ENCODE measurements at regions not wholly inside any gene's neighbourhood (a gene's known extent, or its start where the extent isn't known, plus 50 kb on each side); places are given as distances from the start of the nearest gene placed in this dataset.

DNA sequence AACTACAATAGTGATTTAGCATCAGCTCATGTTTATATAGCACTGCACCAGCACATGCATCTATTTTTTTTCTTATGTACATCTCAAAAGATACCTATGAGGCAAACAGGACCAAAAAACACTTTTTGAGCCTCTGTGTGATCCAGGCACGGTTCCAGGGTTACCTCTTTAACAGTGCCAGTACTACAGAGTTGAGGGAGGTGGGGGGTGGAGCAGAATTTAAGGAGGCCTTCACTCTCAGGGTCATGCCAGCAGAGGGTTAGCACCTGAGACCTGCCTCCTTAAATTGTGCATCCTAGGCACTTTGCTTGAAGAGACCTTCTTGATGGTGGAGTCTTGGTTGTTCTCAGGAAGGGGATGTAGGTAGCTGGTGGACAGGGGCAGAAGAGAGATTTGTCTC lies 150.3 kb upstream of the TBL1XR1 start:
- Histone ChIP-seq H3K36me3 (no peaks in the 10 kb centered on the region), H3K27ac (no peak overlapping the region), H3K4me3 (no peak overlapping the region), H3K4me1 (peaks cover 13 to 54% (median 21%) of the 10 kb centered on the region in 3 donors), H3K27me3 (no peaks in the 10 kb centered on the region), H3K9me3 (no peaks in the 10 kb centered on the region)
- TF ChIP-seq, protein P1, sequence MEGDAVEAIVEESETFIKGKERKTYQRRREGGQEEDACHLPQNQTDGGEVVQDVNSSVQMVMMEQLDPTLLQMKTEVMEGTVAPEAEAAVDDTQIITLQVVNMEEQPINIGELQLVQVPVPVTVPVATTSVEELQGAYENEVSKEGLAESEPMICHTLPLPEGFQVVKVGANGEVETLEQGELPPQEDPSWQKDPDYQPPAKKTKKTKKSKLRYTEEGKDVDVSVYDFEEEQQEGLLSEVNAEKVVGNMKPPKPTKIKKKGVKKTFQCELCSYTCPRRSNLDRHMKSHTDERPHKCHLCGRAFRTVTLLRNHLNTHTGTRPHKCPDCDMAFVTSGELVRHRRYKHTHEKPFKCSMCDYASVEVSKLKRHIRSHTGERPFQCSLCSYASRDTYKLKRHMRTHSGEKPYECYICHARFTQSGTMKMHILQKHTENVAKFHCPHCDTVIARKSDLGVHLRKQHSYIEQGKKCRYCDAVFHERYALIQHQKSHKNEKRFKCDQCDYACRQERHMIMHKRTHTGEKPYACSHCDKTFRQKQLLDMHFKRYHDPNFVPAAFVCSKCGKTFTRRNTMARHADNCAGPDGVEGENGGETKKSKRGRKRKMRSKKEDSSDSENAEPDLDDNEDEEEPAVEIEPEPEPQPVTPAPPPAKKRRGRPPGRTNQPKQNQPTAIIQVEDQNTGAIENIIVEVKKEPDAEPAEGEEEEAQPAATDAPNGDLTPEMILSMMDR (IDR thresholded peaks at IDR 0.05) = no peak
- TF ChIP-seq POLR2A (IDR thresholded peaks at IDR 0.05) = no peak
- 33 to 54% methylated on average over 1 of the region's 1 CpG for WGBS, 2 donors
- intact Hi-C loops (cut with DNase I) = no loop called here
- DNase-seq = no peak

DNA sequence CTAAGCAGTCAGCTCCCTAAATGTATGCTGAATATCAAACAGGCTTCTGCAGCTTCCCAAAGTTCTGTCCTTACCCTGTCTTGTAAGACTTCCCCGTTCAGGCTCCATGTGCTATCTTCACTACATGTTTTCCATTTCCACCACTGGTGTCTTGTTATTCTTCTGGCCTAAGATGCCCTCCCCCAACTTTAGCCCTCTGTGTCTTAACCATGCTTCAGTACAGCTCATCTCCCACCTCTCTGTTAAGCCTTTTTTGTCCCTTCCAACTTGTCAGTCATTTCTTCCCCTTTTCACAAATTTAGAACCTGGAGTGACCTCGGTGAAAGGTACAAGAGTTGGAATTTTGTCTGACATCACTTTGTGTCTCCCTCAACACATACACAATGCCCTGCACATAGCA lies 151.7 kb upstream of the TBL1XR1 start:
- TF ChIP-seq POLR2A (IDR thresholded peaks at IDR 0.05) = no peak
- TF ChIP-seq, protein P1 (IDR thresholded peaks at IDR 0.05) = no peak
- DNase-seq = no peak
- Histone ChIP-seq H3K27me3 (no peaks in the 10 kb centered on the region), H3K27ac (peak overlapping the region in 1 of 4 donors; percentile 52), H3K36me3 (no peaks in the 10 kb centered on the region), H3K4me3 (no peak overlapping the region), H3K4me1 (peaks cover 13 to 53% (median 21%) of the 10 kb centered on the region in 3 donors), H3K9me3 (no peaks in the 10 kb centered on the region)
- 67 to 82% methylated on average over 2 of the region's 2 CpGs for WGBS, 2 donors
- intact Hi-C loops (cut with DNase I) = no loop called here

DNA sequence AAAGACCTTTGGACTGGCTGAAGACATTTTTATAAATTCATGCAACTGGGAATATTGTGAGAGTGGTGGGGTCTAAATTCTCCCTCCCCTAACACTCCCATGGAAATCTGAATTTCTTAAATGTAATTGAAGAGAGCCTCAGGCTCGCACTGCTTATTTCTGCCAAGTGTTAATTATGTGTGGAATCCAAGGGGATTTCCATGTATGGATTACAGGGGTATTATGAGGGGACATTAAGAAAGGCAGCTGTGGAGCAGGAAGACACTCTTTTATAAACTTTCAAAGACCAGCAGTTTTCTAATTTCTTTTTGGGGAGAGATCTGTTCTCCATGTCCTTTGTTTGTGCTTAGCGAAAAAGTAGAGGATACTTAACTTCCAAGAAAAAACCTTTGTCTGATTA lies 152.1 kb upstream of the TBL1XR1 start:
- Histone ChIP-seq H3K27ac (peak overlapping the region in 1 of 4 donors; percentile 52), H3K4me3 (no peak overlapping the region), H3K9me3 (no peaks in the 10 kb centered on the region), H3K27me3 (no peaks in the 10 kb centered on the region), H3K36me3 (no peaks in the 10 kb centered on the region), H3K4me1 (peaks cover 13 to 49% (median 21%) of the 10 kb centered on the region in 3 donors)
- intact Hi-C loops (cut with DNase I) = no loop called here
- 60 to 66% methylated on average over 2 of the region's 2 CpGs for WGBS, 2 donors
- no peak for DNase-seq
- TF ChIP-seq POLR2A (IDR thresholded peaks at IDR 0.05) = no peak
- TF ChIP-seq, protein P1 (IDR thresholded peaks at IDR 0.05) = no peak

DNA sequence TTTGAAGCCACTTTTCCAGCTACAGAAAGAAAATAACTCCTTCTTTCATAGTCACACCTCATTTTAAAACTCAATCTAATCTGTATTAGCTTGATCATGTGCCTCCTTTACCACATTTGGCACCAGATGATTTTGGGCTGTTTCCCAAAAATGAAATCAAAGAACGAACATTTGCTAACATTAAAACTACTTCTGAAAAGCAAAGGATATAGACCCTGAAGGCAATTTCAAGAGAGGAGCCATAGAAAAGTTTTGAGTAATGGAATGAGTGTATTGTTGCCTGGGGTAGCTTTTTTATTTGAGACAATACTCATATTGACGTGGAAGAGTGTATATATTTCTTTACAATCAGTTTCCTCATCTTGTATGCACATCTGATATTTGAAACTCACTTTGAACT lies 152.8 kb upstream of the TBL1XR1 start:
- H3K27ac ChIP-seq = peak overlapping the region in 1 of 4 donors; percentile 4
- H3K9me3 ChIP-seq = no peaks in the 10 kb centered on the region

DNA sequence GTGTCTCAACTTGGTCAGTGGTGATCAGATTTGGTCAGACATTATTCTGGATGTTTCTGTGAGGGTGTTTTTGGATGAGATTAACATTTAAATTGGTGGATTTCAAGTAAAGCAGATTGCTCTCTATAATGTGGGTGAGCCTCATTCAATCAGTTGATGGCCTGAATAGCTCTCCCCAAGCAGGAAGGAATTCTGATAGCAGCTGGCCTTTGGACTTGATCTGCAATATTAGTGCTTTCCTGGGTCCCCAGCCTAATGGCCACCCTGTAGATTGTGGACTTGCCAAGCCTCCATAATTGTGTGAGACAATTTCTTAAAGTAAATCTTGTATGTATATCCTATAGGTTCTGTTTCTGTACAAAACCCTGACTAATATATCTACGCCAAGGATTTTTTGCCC lies 153.9 kb upstream of the TBL1XR1 start:
- 62 to 70% methylated on average over 1 of the region's 1 CpG for WGBS, 2 donors
- peak overlapping the region in 1 of 4 donors; percentile 47 for H3K27ac ChIP-seq
- H3K4me1 ChIP-seq = peaks cover 3 to 31% (median 4%) of the 10 kb centered on the region in 3 donors

More for the DNA sequence above, 152.8 kb upstream of the TBL1XR1 start:
- WGBS, 2 donors = 26 to 27% methylated on average over 2 of the region's 2 CpGs
- Histone ChIP-seq H3K4me1 (peaks cover 7 to 42% (median 14%) of the 10 kb centered on the region in 3 donors), H3K4me3 (no peak overlapping the region), H3K27me3 (no peaks in the 10 kb centered on the region), H3K36me3 (no peaks in the 10 kb centered on the region)
- no peak for DNase-seq
- intact Hi-C loops (cut with DNase I) = no loop called here
- TF ChIP-seq POLR2A (IDR thresholded peaks at IDR 0.05) = no peak
- TF ChIP-seq, protein P1 (IDR thresholded peaks at IDR 0.05) = no peak

More for the DNA sequence above, 153.9 kb upstream of the TBL1XR1 start:
- H3K9me3 ChIP-seq = no peaks in the 10 kb centered on the region
- H3K27me3 ChIP-seq = no peaks in the 10 kb centered on the region
- DNase-seq = no peak
- no peak for TF ChIP-seq POLR2A (IDR thresholded peaks at IDR 0.05)
- TF ChIP-seq, protein P1 (IDR thresholded peaks at IDR 0.05) = no peak
- intact Hi-C loops (cut with DNase I) = no loop called here
- H3K36me3 ChIP-seq = no peaks in the 10 kb centered on the region
- no peak overlapping the region for H3K4me3 ChIP-seq
